ENCODE measurements at regions not wholly inside any gene's neighbourhood (a gene's known extent, or its start where the extent isn't known, plus 50 kb on each side); places are given as distances from the start of the nearest gene placed in this dataset.

DNA sequence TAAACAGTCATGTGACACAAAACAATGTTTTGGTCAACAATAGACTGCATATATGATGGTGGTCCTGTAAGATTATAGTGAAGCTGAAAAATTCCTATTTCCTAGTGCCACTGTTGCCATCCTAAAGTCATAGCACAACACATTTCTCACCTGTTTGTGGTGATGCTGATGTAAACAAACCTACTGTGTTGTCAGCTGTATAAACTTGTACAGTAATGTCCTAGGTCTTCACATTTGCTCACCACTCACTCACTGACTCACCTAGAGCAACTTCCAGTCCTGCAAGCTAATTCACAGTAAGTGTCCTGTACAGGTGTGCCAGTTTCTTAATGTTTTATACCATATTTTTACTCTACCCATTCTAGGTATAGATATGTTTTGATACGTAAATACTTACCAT is 326.1 kb upstream of the USP24 start:
- H3K27me3 Mint-ChIP-seq (ENCODE audit: low read depth): no peaks in the 10 kb centered on the region
- H3K27ac Mint-ChIP-seq: no peak overlapping the region
- TF ChIP-seq, protein P1, sequence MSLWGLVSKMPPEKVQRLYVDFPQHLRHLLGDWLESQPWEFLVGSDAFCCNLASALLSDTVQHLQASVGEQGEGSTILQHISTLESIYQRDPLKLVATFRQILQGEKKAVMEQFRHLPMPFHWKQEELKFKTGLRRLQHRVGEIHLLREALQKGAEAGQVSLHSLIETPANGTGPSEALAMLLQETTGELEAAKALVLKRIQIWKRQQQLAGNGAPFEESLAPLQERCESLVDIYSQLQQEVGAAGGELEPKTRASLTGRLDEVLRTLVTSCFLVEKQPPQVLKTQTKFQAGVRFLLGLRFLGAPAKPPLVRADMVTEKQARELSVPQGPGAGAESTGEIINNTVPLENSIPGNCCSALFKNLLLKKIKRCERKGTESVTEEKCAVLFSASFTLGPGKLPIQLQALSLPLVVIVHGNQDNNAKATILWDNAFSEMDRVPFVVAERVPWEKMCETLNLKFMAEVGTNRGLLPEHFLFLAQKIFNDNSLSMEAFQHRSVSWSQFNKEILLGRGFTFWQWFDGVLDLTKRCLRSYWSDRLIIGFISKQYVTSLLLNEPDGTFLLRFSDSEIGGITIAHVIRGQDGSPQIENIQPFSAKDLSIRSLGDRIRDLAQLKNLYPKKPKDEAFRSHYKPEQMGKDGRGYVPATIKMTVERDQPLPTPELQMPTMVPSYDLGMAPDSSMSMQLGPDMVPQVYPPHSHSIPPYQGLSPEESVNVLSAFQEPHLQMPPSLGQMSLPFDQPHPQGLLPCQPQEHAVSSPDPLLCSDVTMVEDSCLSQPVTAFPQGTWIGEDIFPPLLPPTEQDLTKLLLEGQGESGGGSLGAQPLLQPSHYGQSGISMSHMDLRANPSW (CRISPR knock-in tag; conservative IDR thresholded peaks at IDR 0.05; ENCODE audit: low read depth): no peak
- TF ChIP-seq, protein P2, sequence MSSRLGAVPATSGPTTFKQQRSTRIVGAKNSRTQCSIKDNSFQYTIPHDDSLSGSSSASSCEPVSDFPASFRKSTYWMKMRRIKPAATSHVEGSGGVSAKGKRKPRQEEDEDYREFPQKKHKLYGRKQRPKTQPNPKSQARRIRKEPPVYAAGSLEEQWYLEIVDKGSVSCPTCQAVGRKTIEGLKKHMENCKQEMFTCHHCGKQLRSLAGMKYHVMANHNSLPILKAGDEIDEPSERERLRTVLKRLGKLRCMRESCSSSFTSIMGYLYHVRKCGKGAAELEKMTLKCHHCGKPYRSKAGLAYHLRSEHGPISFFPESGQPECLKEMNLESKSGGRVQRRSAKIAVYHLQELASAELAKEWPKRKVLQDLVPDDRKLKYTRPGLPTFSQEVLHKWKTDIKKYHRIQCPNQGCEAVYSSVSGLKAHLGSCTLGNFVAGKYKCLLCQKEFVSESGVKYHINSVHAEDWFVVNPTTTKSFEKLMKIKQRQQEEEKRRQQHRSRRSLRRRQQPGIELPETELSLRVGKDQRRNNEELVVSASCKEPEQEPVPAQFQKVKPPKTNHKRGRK (CRISPR knock-in tag; IDR thresholded peaks at IDR 0.05; ENCODE audit: borderline replicate concordance): no peak
- TF ChIP-seq TEAD4 (CRISPR knock-in tag; IDR thresholded peaks at IDR 0.05) (no peak), GTF2I (CRISPR knock-in tag; conservative IDR thresholded peaks at IDR 0.05) (no peak), CREM (CRISPR knock-in tag; IDR thresholded peaks at IDR 0.05) (no peak), RELA (CRISPR knock-in tag; IDR thresholded peaks at IDR 0.05; ENCODE audit: borderline replicate concordance) (no peak), ZNF138 (CRISPR knock-in tag; conservative IDR thresholded peaks at IDR 0.05) (no peak), ZNF263 (CRISPR knock-in tag; IDR thresholded peaks at IDR 0.05; ENCODE audit: low read depth) (no peak), OVOL2 (CRISPR knock-in tag; IDR thresholded peaks at IDR 0.05; ENCODE audit: borderline replicate concordance) (no peak), ZNF232 (CRISPR knock-in tag; IDR thresholded peaks at IDR 0.05) (no peak)
- TF ChIP-seq, protein P3, sequence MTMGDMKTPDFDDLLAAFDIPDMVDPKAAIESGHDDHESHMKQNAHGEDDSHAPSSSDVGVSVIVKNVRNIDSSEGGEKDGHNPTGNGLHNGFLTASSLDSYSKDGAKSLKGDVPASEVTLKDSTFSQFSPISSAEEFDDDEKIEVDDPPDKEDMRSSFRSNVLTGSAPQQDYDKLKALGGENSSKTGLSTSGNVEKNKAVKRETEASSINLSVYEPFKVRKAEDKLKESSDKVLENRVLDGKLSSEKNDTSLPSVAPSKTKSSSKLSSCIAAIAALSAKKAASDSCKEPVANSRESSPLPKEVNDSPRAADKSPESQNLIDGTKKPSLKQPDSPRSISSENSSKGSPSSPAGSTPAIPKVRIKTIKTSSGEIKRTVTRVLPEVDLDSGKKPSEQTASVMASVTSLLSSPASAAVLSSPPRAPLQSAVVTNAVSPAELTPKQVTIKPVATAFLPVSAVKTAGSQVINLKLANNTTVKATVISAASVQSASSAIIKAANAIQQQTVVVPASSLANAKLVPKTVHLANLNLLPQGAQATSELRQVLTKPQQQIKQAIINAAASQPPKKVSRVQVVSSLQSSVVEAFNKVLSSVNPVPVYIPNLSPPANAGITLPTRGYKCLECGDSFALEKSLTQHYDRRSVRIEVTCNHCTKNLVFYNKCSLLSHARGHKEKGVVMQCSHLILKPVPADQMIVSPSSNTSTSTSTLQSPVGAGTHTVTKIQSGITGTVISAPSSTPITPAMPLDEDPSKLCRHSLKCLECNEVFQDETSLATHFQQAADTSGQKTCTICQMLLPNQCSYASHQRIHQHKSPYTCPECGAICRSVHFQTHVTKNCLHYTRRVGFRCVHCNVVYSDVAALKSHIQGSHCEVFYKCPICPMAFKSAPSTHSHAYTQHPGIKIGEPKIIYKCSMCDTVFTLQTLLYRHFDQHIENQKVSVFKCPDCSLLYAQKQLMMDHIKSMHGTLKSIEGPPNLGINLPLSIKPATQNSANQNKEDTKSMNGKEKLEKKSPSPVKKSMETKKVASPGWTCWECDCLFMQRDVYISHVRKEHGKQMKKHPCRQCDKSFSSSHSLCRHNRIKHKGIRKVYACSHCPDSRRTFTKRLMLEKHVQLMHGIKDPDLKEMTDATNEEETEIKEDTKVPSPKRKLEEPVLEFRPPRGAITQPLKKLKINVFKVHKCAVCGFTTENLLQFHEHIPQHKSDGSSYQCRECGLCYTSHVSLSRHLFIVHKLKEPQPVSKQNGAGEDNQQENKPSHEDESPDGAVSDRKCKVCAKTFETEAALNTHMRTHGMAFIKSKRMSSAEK (CRISPR knock-in tag; IDR thresholded peaks at IDR 0.05; ENCODE audit: borderline replicate concordance): no peak
- TF ChIP-seq, protein P4, sequence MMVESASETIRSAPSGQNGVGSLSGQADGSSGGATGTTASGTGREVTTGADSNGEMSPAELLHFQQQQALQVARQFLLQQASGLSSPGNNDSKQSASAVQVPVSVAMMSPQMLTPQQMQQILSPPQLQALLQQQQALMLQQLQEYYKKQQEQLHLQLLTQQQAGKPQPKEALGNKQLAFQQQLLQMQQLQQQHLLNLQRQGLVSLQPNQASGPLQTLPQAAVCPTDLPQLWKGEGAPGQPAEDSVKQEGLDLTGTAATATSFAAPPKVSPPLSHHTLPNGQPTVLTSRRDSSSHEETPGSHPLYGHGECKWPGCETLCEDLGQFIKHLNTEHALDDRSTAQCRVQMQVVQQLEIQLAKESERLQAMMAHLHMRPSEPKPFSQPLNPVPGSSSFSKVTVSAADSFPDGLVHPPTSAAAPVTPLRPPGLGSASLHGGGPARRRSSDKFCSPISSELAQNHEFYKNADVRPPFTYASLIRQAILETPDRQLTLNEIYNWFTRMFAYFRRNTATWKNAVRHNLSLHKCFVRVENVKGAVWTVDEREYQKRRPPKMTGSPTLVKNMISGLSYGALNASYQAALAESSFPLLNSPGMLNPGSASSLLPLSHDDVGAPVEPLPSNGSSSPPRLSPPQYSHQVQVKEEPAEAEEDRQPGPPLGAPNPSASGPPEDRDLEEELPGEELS (CRISPR knock-in tag; IDR thresholded peaks at IDR 0.05): no peak
- TF ChIP-seq, protein P5, sequence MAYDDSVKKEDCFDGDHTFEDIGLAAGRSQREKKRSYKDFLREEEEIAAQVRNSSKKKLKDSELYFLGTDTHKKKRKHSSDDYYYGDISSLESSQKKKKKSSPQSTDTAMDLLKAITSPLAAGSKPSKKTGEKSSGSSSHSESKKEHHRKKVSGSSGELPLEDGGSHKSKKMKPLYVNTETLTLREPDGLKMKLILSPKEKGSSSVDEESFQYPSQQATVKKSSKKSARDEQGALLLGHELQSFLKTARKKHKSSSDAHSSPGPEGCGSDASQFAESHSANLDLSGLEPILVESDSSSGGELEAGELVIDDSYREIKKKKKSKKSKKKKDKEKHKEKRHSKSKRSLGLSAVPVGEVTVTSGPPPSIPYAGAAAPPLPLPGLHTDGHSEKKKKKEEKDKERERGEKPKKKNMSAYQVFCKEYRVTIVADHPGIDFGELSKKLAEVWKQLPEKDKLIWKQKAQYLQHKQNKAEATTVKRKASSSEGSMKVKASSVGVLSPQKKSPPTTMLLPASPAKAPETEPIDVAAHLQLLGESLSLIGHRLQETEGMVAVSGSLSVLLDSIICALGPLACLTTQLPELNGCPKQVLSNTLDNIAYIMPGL (CRISPR knock-in tag; IDR thresholded peaks at IDR 0.05): no peak
- TF ChIP-seq, protein P6, sequence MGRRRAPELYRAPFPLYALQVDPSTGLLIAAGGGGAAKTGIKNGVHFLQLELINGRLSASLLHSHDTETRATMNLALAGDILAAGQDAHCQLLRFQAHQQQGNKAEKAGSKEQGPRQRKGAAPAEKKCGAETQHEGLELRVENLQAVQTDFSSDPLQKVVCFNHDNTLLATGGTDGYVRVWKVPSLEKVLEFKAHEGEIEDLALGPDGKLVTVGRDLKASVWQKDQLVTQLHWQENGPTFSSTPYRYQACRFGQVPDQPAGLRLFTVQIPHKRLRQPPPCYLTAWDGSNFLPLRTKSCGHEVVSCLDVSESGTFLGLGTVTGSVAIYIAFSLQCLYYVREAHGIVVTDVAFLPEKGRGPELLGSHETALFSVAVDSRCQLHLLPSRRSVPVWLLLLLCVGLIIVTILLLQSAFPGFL (CRISPR knock-in tag; IDR thresholded peaks at IDR 0.05; ENCODE audit: borderline replicate concordance): no peak
- ChIA-PET CTCF (no interaction called here), POLR2A (no interaction called here)
- H3K4me3 Mint-ChIP-seq: no peak overlapping the region
- DNase-seq (ENCODE audit: low spot score): no peak
- H3K4me1 Mint-ChIP-seq: no peaks in the 10 kb centered on the region
- no peaks in the 10 kb centered on the region for H3K36me3 Mint-ChIP-seq
- no peak for ATAC-seq
- 0 out of 2 replicates have a peak, but pooled peaks cover 3% of the 10 kb centered on the region for H3K9me3 Mint-ChIP-seq
